ENCODE measurements at regions not wholly inside any gene's neighbourhood (a gene's known extent, or its start where the extent isn't known, plus 50 kb on each side); places are given as distances from the start of the nearest gene placed in this dataset.

GRCh38 chr11:15418921-15419320 lies 304.2 kb downstream of the INSC start:
- TF ChIP-seq ZFX (IDR thresholded peaks at IDR 0.05) (no peak), CTCF (conservative IDR thresholded peaks at IDR 0.05) (no peak)
- H3K27ac ChIP-seq = no peak overlapping the region

GRCh38 chr11:15419696-15420095 lies 305.0 kb downstream of the INSC start:
- no peak overlapping the region for H3K27ac ChIP-seq
- TF ChIP-seq ZFX (IDR thresholded peaks at IDR 0.05) (no peak), CTCF (conservative IDR thresholded peaks at IDR 0.05) (no peak)

- H3K27ac ChIP-seq = no peak overlapping the region
- TF ChIP-seq CTCF (conservative IDR thresholded peaks at IDR 0.05) = no peak
- no peak for TF ChIP-seq ZFX (IDR thresholded peaks at IDR 0.05)
Observed at GRCh38 chr11:15430381-15430780, 315.7 kb downstream of the INSC start.

- H3K27ac ChIP-seq = no peak overlapping the region
- TF ChIP-seq CTCF (conservative IDR thresholded peaks at IDR 0.05) = no peak
- TF ChIP-seq ZFX (IDR thresholded peaks at IDR 0.05) = no peak
Observed at GRCh38 chr11:15434529-15434928, 319.8 kb downstream of the INSC start.

GRCh38 chr11:15446315-15446714 lies 331.6 kb downstream of the INSC start:
- TF ChIP-seq ZFX (IDR thresholded peaks at IDR 0.05) (no peak), CTCF (conservative IDR thresholded peaks at IDR 0.05) (no peak)
- no peak overlapping the region for H3K27ac ChIP-seq

GRCh38 chr11:15446929-15447328 lies 332.2 kb downstream of the INSC start:
- TF ChIP-seq CTCF (conservative IDR thresholded peaks at IDR 0.05) (no peak), ZFX (IDR thresholded peaks at IDR 0.05) (no peak)

GRCh38 chr11:15451713-15452112 lies 337.0 kb downstream of the INSC start:
- TF ChIP-seq ZFX (IDR thresholded peaks at IDR 0.05) = no peak
- no peak for TF ChIP-seq CTCF (conservative IDR thresholded peaks at IDR 0.05)
- H3K27ac ChIP-seq = no peak overlapping the region

More at GRCh38 chr11:15446929-15447328, 332.2 kb downstream of the INSC start:
- H3K27ac ChIP-seq = no peak overlapping the region
